Lower leg skin (tissue), 4 donors: ENCODE measurements at regions not wholly inside any gene's neighbourhood (a gene's known extent, or its start where the extent isn't known, plus 50 kb on each side); places are given as distances from the start of the nearest gene placed in this dataset.

Experiments used
- DNase-seq, 2 donors: peaks; one replicate each; pipeline ENCODE4 v3.0.0-alpha.2; 2019; ENCODE audit warnings: low spot score in 2 of 2
- H3K4me3 ChIP-seq: fragments of 200-600 bp; sonication (generic); 2 replicates; pipeline ENCODE4 v1.5.1; 2017; ENCODE audit warnings: mild to moderate bottlenecking, low read depth; ENCODE audit not compliant: poor library complexity, severe bottlenecking
- CTCF ChIP-seq, 3 donors: fragments of 450-650 bp; IDR thresholded peaks; one replicate each; pipeline ENCODE4 v1.5.1; 2016; ENCODE audit warnings: antibody characterized with exemption in 3 of 3, mild to moderate bottlenecking in 3 of 3, moderate library complexity in 2 of 3
- POLR2A ChIP-seq, 2 donors: fragments of 450-650 bp; IDR thresholded peaks; one replicate each; pipeline ENCODE4 v1.6.1; 2016 to 2017; ENCODE audit warnings: antibody characterized with exemption in 2 of 2, mild to moderate bottlenecking in 1 of 2, moderate library complexity in 1 of 2
- WGBS, 2 donors: methylation state at CpG; one replicate each; pipeline ENCODE4 v1.1.5; 2018; 5-methylcytosine and 5-hydroxymethylcytosine counted together
- intact Hi-C: fragments of 100-400 bp; cut with DNase I; formaldehyde crosslinking; loops from one replicate; pipeline ENCODE4 v1.15.0; 2023; ENCODE audit warnings: low total_unique reads

DNA sequence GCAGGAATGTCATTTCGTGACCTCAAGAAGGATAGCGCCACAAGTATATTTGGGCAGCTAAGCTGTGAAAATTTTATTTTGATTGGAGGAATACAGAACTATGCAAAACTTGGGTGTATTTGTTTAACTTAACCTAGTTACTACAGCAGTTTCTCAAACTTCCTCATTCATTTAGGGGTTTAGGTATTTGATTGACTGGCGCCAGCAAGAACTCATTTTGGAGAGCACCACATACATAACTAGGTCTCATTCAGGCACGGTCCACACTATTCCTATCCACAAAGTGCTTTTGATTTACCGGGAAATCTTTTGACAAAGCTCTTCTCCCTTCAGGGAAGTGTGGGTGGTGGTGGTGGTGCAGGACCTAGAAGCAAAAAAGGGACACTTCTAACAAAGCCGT lies 155.1 kb upstream of the NRIP1 start:
- 63% methylated on average over 6 of the region's 6 CpGs for WGBS, 2 donors
- intact Hi-C loops: no loop called here
- H3K4me3 ChIP-seq: no peak overlapping the region
- TF ChIP-seq POLR2A (IDR thresholded peaks at IDR 0.05): no peak
- no peak for TF ChIP-seq CTCF (IDR thresholded peaks at IDR 0.05)
- no peak for DNase-seq

GRCh38 chr21:15221799-15222386 lies 157.1 kb upstream of the NRIP1 start:
- intact Hi-C loops: no loop called here
- DNase-seq: peak in 1 of 2 donors; percentile 44
- no peak overlapping the region for H3K4me3 ChIP-seq
- no peak for TF ChIP-seq POLR2A (IDR thresholded peaks at IDR 0.05)
- TF ChIP-seq CTCF (IDR thresholded peaks at IDR 0.05): no peak

DNA sequence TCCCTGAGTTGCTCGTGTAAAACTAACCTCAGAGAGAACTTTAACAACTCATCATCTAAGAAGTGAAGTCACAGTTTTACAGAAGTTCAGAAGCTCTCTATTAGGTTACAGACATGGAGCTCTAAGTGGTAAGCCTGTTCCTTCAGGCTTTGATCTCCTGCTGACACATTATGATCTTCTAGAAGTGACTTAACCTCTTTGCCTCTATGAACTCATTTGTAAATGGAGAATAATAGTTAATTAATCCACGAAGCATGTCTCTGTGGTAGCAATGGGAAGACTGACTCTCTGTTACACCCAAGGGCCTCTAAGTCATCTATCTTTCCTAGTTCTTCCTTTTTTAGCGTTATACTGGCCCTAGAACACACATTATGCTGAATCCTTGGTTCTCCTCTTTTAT lies 157.9 kb upstream of the NRIP1 start:
- intact Hi-C loops: no loop called here
- WGBS, 2 donors: 21 to 71% methylated on average over 3 of the region's 3 CpGs
- H3K4me3 ChIP-seq: no peak overlapping the region
- DNase-seq: no peak
- TF ChIP-seq CTCF (IDR thresholded peaks at IDR 0.05): no peak
- TF ChIP-seq POLR2A (IDR thresholded peaks at IDR 0.05): no peak

GRCh38 chr21:15224346-15225086 lies 159.7 kb upstream of the NRIP1 start:
- TF ChIP-seq POLR2A (IDR thresholded peaks at IDR 0.05) (no peak), CTCF (IDR thresholded peaks at IDR 0.05) (no peak)
- no peak overlapping the region for H3K4me3 ChIP-seq
- DNase-seq: no peak
- intact Hi-C loops: no loop called here
- 75 to 88% methylated on average over 6 of the region's 6 CpGs for WGBS, 2 donors

DNA sequence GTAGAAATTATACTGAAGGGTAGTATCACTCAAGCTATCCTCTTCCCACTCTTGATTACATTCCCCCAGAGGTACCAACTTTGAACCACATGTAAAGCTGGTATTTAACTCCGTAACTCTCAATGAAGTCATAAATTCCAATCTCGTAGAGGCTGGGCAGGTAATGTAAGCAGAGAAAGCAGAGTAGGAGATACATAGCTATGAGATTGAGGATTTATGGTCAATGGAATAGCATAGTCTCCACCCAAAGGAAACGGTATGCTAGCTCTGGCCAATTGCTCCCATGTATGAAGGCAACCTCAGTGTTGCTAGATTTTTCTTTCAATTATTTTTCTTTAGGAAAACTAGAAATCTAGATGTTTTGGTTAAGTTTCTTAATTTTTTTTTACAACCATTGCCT lies 163.1 kb upstream of the NRIP1 start:
- DNase-seq: no peak
- 60 to 73% methylated on average over 3 of the region's 3 CpGs for WGBS, 2 donors
- no peak overlapping the region for H3K4me3 ChIP-seq

More for the DNA sequence above, 163.1 kb upstream of the NRIP1 start:
- intact Hi-C loops: no loop called here
- TF ChIP-seq POLR2A (IDR thresholded peaks at IDR 0.05) (no peak), CTCF (IDR thresholded peaks at IDR 0.05) (no peak)
